ENCODE measurements at regions not wholly inside any gene's neighbourhood (a gene's known extent, or its start where the extent isn't known, plus 50 kb on each side); places are given as distances from the start of the nearest gene placed in this dataset.

DNA sequence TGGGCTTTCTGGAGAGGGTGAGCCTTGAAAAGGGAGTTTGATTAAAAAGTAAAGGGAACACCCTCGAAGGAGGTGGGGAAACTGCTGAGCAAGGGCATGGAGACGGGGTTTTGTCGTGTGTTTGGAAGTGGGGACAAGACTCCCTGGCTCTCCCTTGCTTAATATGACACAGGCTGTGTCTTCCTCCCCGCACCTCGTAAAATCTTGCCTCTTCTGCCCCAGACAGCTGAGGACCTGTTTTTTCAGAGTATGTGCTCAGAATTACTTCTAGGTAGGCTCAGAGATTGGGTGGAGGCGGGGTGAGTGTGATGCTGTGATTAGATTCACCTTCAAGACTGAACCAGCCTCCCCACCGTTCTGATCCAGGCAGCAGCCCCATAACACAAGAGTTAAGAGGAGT, 244.4 kb upstream of the TLE3 start:
- no peak for DNase-seq

GRCh38 chr15:70341566-70341965, 243.8 kb upstream of the TLE3 start:
- DNase-seq = no peak

DNA sequence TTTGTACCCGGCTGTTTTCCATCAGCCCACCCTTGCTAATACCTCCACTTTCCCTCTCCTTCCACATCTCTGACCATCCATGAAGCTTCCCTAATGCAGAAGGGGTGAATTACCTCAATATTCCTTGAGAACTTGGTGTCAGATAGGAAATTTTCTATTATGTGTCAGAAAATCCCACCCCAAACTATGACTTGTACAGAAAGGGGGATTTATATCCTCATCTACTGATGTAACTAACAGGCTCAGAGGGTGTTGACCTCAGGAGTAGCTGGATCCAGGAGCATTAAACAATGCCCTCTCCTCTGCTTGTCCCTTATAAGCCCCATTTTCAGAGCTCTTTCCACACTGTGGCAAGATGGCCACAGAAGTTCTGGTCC, 242.8 kb upstream of the TLE3 start:
- no peak for DNase-seq

DNA sequence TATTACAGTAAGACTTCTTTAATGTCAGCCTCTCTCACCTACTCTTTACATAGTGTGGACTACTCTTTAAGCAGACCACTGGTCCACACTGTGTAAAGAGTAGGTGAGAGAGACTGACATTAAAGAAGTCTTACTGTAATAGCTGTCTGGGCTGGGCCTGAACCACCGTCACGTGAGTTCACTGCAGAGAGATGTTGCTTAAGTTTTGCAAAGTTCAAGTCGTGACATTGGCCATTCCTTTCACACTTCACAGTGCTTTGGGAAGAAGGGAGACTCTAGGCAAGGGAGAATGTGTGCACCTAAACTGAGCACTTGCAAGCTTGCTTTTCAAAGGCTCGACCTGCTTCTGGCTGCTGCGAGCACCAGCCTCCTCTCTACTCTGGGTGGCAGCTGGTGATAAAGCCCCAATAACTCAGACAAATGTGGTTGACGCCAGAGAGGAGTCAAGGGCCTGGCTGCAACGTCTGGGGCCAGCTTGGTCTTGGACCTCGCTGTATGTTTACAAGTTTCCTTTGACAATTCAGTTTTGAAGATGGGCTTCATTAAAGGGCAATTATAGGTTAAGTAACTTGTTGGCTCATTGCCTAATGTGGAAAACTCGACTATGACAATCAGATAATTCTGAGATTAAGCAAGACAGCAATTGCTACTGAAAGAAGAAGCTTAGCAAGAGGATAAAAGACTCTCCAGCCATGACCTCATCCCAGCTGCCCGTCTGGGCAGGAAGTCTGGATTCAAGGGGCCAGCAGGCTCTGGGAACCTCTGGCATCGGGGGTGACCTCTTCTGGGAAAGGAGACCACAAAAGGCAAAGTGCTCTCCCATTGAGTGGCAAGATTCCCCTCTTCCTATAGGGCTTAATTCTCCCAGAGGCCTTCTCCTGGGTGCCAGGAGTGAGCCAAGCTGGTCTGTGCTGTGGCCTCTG, 242.1 kb upstream of the TLE3 start:
- peak; percentile 28 to 29 for DNase-seq

DNA sequence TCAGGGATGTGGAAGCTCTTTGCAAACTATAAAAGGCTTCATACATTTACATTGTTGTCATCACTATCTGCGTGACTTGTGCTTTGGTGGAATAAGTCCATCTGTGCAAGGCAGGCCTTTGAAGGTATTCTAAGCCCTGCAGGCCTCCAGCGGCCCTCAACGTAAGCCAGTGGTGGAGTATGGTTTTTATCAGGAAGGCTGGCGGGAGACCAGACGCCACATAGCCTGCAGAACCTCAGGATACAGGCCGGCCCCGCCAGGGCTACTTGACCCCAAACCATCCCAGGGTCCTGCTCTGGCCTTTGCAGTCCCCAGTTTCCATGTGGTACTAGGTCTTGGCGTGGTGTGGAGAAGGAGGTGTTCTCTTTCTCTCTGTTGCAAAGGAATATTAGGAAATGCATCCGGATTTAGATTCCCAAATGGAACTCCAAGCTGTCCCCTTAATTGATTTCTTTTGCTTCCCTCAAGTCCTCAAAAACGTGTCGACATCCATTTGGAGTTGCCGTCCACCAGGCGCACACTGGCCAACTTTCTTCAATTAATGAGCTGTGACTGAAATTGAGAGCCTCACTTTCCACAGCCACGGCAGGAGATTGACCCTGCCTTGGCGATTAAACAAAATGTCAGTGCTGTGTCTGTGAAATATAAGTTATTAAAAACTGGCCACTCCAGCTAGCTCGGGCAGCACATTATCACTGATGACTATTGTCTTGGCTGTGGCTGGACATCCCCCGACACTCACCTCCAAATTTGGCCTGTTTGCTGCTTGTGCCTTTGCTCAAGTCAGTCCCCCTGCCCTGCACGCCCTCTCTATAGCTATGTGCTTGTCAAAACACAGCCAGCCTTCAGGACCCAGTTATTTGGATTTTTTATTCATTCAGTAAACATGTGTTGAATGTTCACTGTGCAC, 239.8 kb upstream of the TLE3 start:
- DNase-seq = no peak

DNA sequence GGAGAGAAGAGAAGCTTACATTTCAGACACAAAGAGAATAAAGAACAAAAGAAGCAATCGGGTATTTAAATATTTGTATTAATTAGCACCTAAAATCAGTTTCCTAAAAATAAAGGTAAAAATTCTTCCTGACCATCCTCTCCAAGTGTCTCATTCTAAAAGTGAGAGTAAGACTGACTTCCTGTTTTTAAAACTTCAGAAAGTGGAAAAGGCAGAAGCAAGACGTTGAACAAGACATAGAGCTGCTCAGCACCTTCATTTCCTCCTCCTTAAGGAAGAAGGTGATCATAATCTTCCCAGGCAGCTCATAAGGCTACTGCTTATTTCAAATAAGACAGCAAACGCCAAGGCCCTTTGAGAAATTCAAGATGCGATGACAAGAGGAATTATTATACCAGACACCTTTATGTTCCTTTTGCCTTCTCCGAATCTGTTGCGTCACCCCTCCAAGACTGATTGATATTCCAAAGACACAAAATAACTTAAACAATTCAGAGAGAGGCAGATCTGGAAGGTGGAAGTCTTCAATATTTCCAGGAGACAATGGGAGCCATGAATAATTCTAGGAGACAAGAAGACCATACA, 238.8 kb upstream of the TLE3 start:
- no peak for DNase-seq

GRCh38 chr15:70334286-70334685, 236.6 kb upstream of the TLE3 start:
- no peak for DNase-seq

DNA sequence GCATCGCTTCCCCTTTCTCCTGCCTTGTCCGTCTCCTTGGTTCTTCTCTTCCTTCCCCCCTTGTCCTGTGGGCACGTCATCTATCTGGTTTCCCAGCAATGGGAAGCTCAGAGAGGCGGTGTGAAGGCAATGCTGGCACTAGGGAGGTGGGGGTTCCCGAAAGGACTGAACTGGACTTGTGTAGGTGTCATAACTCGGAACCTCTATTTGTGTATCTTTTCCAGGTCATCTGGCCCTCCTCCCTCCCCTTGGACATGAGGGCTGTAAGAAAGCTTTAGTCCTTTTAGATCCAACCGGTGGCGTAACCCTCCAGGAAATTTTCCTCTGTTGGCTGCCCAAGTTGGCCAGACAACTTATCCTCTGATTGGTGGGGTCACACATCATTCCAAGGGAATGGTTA, 231.5 kb upstream of the TLE3 start:
- no peak for DNase-seq

DNA sequence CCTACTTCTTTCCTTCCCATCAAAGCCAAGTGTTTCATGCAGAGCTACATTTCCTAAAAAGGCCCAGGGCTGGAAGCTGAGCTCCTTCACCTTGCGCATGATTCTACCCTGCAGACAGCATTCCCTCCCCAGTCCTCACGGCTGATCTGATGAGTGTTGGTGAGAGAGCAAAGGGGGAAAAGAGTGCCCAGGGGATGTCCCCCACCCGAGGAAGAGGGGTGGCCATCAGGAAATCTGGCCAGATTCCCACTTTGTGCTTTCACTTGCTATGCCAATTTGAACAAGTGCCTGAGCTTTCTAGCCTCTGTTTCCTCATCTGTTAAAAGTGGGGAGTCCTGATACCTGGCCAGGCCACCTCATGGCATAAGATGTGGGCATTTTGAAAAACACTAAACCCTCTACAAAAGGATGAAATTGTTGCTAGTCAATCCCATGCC, 231.0 kb upstream of the TLE3 start:
- DNase-seq = no peak

- DNase-seq = no peak
Observed at GRCh38 chr15:70327856-70328678, 230.3 kb upstream of the TLE3 start.

GRCh38 chr15:70327328-70327855, 229.7 kb upstream of the TLE3 start:
- no peak for DNase-seq

DNA sequence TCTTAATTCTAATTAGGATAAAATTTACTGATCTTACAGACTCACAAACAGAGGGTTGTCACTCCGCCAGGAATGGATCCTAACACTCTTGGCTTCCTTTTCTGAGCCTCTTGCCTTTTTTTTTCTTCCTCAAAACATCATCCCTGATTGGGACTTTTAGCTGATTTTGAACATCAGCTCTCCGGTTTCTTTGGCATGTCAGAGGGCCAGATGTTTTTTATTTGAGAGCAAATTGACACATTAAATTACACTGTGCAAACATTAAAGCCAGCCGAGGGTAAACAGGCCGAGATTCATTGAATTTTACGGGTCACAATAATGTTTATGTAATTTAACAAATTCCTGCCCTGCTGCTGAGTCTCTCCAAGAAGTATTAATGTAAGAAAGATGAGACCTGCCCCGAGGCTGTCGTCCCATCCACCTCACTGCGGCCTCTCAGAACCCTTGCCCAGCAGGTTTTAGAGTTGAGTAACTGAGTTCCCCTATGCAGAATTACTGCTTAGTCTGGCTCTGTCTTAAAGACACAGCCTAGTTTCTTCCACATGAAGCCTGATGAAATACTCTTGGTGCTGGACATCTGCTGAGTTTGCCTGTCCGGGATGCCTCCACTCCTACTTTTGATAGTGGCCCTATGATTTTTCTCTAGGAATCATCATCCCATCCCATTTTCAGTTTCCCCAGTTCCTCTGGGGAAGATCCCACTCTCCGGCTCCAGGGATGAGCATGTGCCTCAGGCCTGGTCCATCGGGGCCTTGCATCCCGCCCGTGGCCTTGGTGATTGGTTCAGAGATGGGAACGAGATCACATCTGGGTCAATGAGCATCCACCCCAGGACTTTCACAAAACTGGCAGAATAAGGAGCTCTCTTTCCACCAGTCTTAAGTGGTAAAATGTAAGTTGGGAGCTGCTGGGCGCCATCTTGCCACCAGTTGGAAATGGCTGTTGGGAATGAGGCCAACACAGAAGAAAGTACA, 226.6 kb upstream of the TLE3 start:
- DNase-seq = no peak

- DNase-seq = no peak
Observed at GRCh38 chr15:70323111-70323851, 225.6 kb upstream of the TLE3 start.

DNA sequence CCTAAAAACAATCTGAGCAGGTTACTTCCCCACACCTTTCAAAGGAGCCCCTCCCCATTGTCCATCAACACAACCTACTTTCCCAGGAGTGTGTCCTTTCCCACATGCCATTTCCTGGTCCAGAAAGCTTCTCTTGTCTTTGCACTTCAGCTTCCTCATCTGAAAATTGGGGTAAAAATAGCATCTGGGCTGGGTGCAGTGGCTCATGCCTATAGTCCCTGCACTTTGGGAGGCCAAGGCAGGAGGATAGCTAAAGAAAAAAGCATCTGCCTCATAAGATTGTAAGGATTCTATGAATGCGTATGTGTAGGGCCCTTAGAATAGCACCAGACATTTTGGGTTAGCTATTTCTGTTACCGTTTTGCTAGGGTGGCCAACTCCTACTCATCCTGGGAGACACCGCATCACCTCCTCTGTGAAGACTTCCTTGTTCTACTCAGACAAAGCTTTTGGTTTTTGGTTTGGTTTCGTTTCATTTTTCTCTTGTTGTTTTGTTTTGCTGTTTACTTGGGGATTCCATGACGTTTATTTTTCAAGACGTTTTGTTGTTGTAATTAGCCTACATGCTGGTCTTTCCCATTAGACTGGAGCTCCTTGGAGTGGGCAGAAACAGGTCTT, 224.4 kb upstream of the TLE3 start:
- no peak for DNase-seq

- no peak for DNase-seq
Observed at GRCh38 chr15:70321172-70321819, 223.6 kb upstream of the TLE3 start.

GRCh38 chr15:70320482-70320881, 222.8 kb upstream of the TLE3 start:
- DNase-seq = no peak

- DNase-seq = no peak
Observed at GRCh38 chr15:70320077-70320476, 222.4 kb upstream of the TLE3 start.

- DNase-seq = no peak
Observed at GRCh38 chr15:70319466-70319865, 221.7 kb upstream of the TLE3 start.
